ENCODE measurements at regions not wholly inside any gene's neighbourhood (a gene's known extent, or its start where the extent isn't known, plus 50 kb on each side); places are given as distances from the start of the nearest gene placed in this dataset.

- DNase-seq: peak; percentile 19 to 65
- H2AFZ ChIP-seq (ENCODE audit: insufficient read depth, low read length, poor library complexity): no peak overlapping the region
- no CpG with 5 or more reads among the region's 6 CpGs for WGBS (ENCODE audit: extremely low coverage, insufficient coverage, insufficient read length)
Measured at GRCh38 chr3:35393901-35394799, 245.2 kb upstream of the ARPP21 start.

DNA sequence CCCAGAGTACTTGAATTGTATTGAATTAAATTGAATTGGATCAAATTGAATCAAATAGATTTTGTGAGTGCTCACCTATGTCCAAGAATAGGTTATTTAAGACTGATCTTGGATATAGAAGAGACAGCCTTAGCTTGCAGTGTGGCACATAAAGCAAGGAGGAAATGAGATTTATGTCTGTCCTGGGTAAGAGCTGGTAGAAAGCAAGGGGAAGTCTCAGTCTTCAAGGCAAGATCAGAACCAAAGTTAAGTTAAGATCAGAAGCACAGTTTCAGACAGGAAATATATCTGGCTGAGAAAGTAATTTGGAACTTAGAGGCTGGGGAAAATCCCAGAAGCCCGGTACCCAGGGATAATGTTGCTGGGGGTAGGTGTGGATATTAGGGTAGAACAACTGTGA is 244.4 kb upstream of the ARPP21 start:
- Histone ChIP-seq H4K8ac (ENCODE audit: low read depth, low read length) (no peak overlapping the region), H3K36me3 (ENCODE audit: control insufficient read depth in 1 of 2, insufficient read depth in 2 of 2, low read length in 2 of 2) (peaks cover 0 to 1% of the 10 kb centered on the region in 2 experiments), H2AK5ac (ENCODE audit: low read length) (no peak overlapping the region), H3K9me3 (ENCODE audit: insufficient read depth, low read depth, low read length) (peaks cover 12% of the 10 kb centered on the region), H2AFZ (ENCODE audit: insufficient read depth, low read length, poor library complexity) (no peak overlapping the region), H3K79me2 (ENCODE audit: control insufficient read depth, insufficient read depth, low read length, poor library complexity) (no peaks in the 10 kb centered on the region), H3K18ac (ENCODE audit: low read length) (no peak overlapping the region), H3K23ac (ENCODE audit: low read length) (no peak overlapping the region), H3K79me1 (ENCODE audit: low read length) (no peaks in the 10 kb centered on the region), H3K4me1 (ENCODE audit: control insufficient read depth in 1 of 2, insufficient read depth in 2 of 2, low read length in 2 of 2) (no peaks in the 10 kb centered on the region), H3K27ac (ENCODE audit: low read depth, low read length) (no peak overlapping the region), H3K14ac (ENCODE audit: low read length) (no peak overlapping the region), H3K4me3 (ENCODE audit: low read depth, low read length) (no peak overlapping the region), H3K4me2 (ENCODE audit: low read length) (no peak overlapping the region), H3K4ac (ENCODE audit: low read depth, low read length) (no peak overlapping the region), H4K12ac (ENCODE audit: low read depth, low read length) (no peak overlapping the region), H3K27me3 (ENCODE audit: insufficient read depth, low read length) (no peaks in the 10 kb centered on the region), H3K9ac (ENCODE audit: low read length) (no peak overlapping the region), H2BK5ac (ENCODE audit: low read depth, low read length, poor library complexity) (no peak overlapping the region), H2BK120ac (ENCODE audit: insufficient read depth, low read length, poor library complexity) (no peak overlapping the region), H2BK12ac (ENCODE audit: low read length) (no peak overlapping the region), H4K91ac (ENCODE audit: low read depth, low read length) (no peak overlapping the region)
- no CpG with 5 or more reads among the region's 1 CpG for WGBS (ENCODE audit: extremely low coverage, insufficient coverage, insufficient read length)
- DNase-seq: no peak

More at GRCh38 chr3:35393901-35394799, 245.2 kb upstream of the ARPP21 start:
- Histone ChIP-seq H3K9ac (ENCODE audit: low read length) (no peak overlapping the region), H4K12ac (ENCODE audit: low read depth, low read length) (no peak overlapping the region), H4K8ac (ENCODE audit: low read depth, low read length) (no peak overlapping the region), H3K4me1 (ENCODE audit: control insufficient read depth in 1 of 2, insufficient read depth in 2 of 2, low read length in 2 of 2) (no peaks in the 10 kb centered on the region), H3K36me3 (ENCODE audit: control insufficient read depth in 1 of 2, insufficient read depth in 2 of 2, low read length in 2 of 2) (peaks cover 0 to 1% of the 10 kb centered on the region in 2 experiments), H3K4me3 (ENCODE audit: low read depth, low read length) (no peak overlapping the region), H3K79me2 (ENCODE audit: control insufficient read depth, insufficient read depth, low read length, poor library complexity) (no peaks in the 10 kb centered on the region), H3K18ac (ENCODE audit: low read length) (no peak overlapping the region), H3K14ac (ENCODE audit: low read length) (no peak overlapping the region), H2AK5ac (ENCODE audit: low read length) (no peak overlapping the region), H3K23ac (ENCODE audit: low read length) (no peak overlapping the region), H2BK12ac (ENCODE audit: low read length) (no peak overlapping the region), H3K27ac (ENCODE audit: low read depth, low read length) (no peak overlapping the region), H3K79me1 (ENCODE audit: low read length) (no peaks in the 10 kb centered on the region), H2BK120ac (ENCODE audit: insufficient read depth, low read length, poor library complexity) (no peak overlapping the region), H3K4me2 (ENCODE audit: low read length) (no peak overlapping the region), H2BK5ac (ENCODE audit: low read depth, low read length, poor library complexity) (no peak overlapping the region), H3K27me3 (ENCODE audit: insufficient read depth, low read length) (no peaks in the 10 kb centered on the region), H4K91ac (ENCODE audit: low read depth, low read length) (no peak overlapping the region), H3K4ac (ENCODE audit: low read depth, low read length) (no peak overlapping the region), H3K9me3 (ENCODE audit: insufficient read depth, low read depth, low read length) (peaks cover 12% of the 10 kb centered on the region)

- Histone ChIP-seq H3K9me3 (ENCODE audit: insufficient read depth, low read depth, low read length) (no peaks in the 10 kb centered on the region), H2AK5ac (ENCODE audit: low read length) (no peak overlapping the region), H3K23ac (ENCODE audit: low read length) (no peak overlapping the region), H3K4ac (ENCODE audit: low read depth, low read length) (no peak overlapping the region), H3K4me2 (ENCODE audit: low read length) (no peak overlapping the region), H3K14ac (ENCODE audit: low read length) (no peak overlapping the region), H3K18ac (ENCODE audit: low read length) (no peak overlapping the region), H3K9ac (ENCODE audit: low read length) (no peak overlapping the region), H3K4me3 (ENCODE audit: low read depth, low read length) (no peak overlapping the region), H3K36me3 (ENCODE audit: control insufficient read depth in 1 of 2, insufficient read depth in 2 of 2, low read length in 2 of 2) (no peaks in the 10 kb centered on the region), H3K27me3 (ENCODE audit: insufficient read depth, low read length) (no peaks in the 10 kb centered on the region), H2AFZ (ENCODE audit: insufficient read depth, low read length, poor library complexity) (no peak overlapping the region), H3K27ac (ENCODE audit: low read depth, low read length) (no peak overlapping the region), H2BK12ac (ENCODE audit: low read length) (no peak overlapping the region), H4K8ac (ENCODE audit: low read depth, low read length) (no peak overlapping the region), H3K79me1 (ENCODE audit: low read length) (no peaks in the 10 kb centered on the region), H4K91ac (ENCODE audit: low read depth, low read length) (no peak overlapping the region), H2BK120ac (ENCODE audit: insufficient read depth, low read length, poor library complexity) (no peak overlapping the region), H3K4me1 (ENCODE audit: control insufficient read depth in 1 of 2, insufficient read depth in 2 of 2, low read length in 2 of 2) (no peaks in the 10 kb centered on the region), H3K79me2 (ENCODE audit: control insufficient read depth, insufficient read depth, low read length, poor library complexity) (no peaks in the 10 kb centered on the region), H4K12ac (ENCODE audit: low read depth, low read length) (no peak overlapping the region), H2BK5ac (ENCODE audit: low read depth, low read length, poor library complexity) (no peak overlapping the region)
- no peak for DNase-seq
Measured at GRCh38 chr3:35401671-35402070, 237.7 kb upstream of the ARPP21 start.

- H3K27ac ChIP-seq (ENCODE audit: low read depth, low read length): no peak overlapping the region
- no peak overlapping the region for H4K12ac ChIP-seq (ENCODE audit: low read depth, low read length)
- no peak overlapping the region for H3K4me3 ChIP-seq (ENCODE audit: low read depth, low read length)
- H3K18ac ChIP-seq (ENCODE audit: low read length): no peak overlapping the region
- no peak overlapping the region for H2BK5ac ChIP-seq (ENCODE audit: low read depth, low read length, poor library complexity)
- no peaks in the 10 kb centered on the region for H3K79me1 ChIP-seq (ENCODE audit: low read length)
- H2AFZ ChIP-seq (ENCODE audit: insufficient read depth, low read length, poor library complexity): no peak overlapping the region
- H3K9me3 ChIP-seq (ENCODE audit: insufficient read depth, low read depth, low read length): no peaks in the 10 kb centered on the region
- no peaks in the 10 kb centered on the region for H3K4me1 ChIP-seq (ENCODE audit: control insufficient read depth in 1 of 2, insufficient read depth in 2 of 2, low read length in 2 of 2)
- no peaks in the 10 kb centered on the region for H3K36me3 ChIP-seq (ENCODE audit: control insufficient read depth in 1 of 2, insufficient read depth in 2 of 2, low read length in 2 of 2)
- H2AK5ac ChIP-seq (ENCODE audit: low read length): no peak overlapping the region
- no CpG with 5 or more reads among the region's 3 CpGs for WGBS (ENCODE audit: extremely low coverage, insufficient coverage, insufficient read length)
- no peak overlapping the region for H3K4ac ChIP-seq (ENCODE audit: low read depth, low read length)
- no peak overlapping the region for H2BK12ac ChIP-seq (ENCODE audit: low read length)
- H4K91ac ChIP-seq (ENCODE audit: low read depth, low read length): no peak overlapping the region
- no peak for DNase-seq
- no peak overlapping the region for H2BK120ac ChIP-seq (ENCODE audit: insufficient read depth, low read length, poor library complexity)
- H3K23ac ChIP-seq (ENCODE audit: low read length): no peak overlapping the region
- no peak overlapping the region for H3K4me2 ChIP-seq (ENCODE audit: low read length)
- H4K8ac ChIP-seq (ENCODE audit: low read depth, low read length): no peak overlapping the region
- no peak overlapping the region for H3K14ac ChIP-seq (ENCODE audit: low read length)
- H3K79me2 ChIP-seq (ENCODE audit: control insufficient read depth, insufficient read depth, low read length, poor library complexity): no peaks in the 10 kb centered on the region
- H3K27me3 ChIP-seq (ENCODE audit: insufficient read depth, low read length): no peaks in the 10 kb centered on the region
- no peak overlapping the region for H3K9ac ChIP-seq (ENCODE audit: low read length)
Measured at GRCh38 chr3:35404571-35404970, 234.8 kb upstream of the ARPP21 start.

Measured in trophoblast cell (in vitro differentiated cells and primary cell).